PC-3 (cell line): ENCODE measurements at regions not wholly inside any gene's neighbourhood (a gene's known extent, or its start where the extent isn't known, plus 50 kb on each side); places are given as distances from the start of the nearest gene placed in this dataset.
A peak's percentile ranks its signal among the peaks of the same experiment; 100 is the strongest.

ENCODE experiments used
- ATAC-seq: fragments of 200-7000 bp; cut with Tn5 transposase; 2 replicates; pipeline ENCODE4 v1.9.1; 2020; ENCODE audit warnings: mild to moderate bottlenecking, moderate library complexity
- BruUV-seq: library from RNA; stranded (reverse); fragments of 400-500 nt; replicated peaks from 2 replicates; lab custom pipeline; 2021; lab: Mats Ljungman, UMichigan
- CTCF ChIA-PET: fragments of 300-600 bp; sonication (Branson Sonifier 250); formaldehyde crosslinking; loops from one replicate; lab custom pipeline; 2022; ENCODE audit warnings: antibody characterized with exemption; lab: Charles Lee
- POLR2A ChIA-PET: fragments of 300-600 bp; sonication (Branson Sonifier 250); formaldehyde crosslinking; loops from one replicate; lab custom pipeline; 2022; ENCODE audit warnings: antibody characterized with exemption; ENCODE audit not compliant: unreplicated experiment; lab: Charles Lee
- DNase-seq: peaks from one replicate; pipeline ENCODE4 v3.0.0-alpha.2; 2015
- H2AFZ ChIP-seq: fragments of 300-600 bp; sonication (generic); 2 replicates; pipeline ENCODE4 v1.6.0; 2016; ENCODE audit warnings: antibody characterized with exemption, low read length
- H3F3A ChIP-seq: fragments of 300-600 bp; sonication (generic); one replicate; pipeline ENCODE4 v1.6.0; 2017; ENCODE audit warnings: antibody characterized with exemption, low read length, control low read depth, mild to moderate bottlenecking; ENCODE audit not compliant: unreplicated experiment
- H3K27ac ChIP-seq: fragments of 300-600 bp; sonication (generic); 2 replicates; pipeline ENCODE4 v1.5.1; 2016; ENCODE audit warnings: mild to moderate bottlenecking, low read length
- H3K27me3 ChIP-seq: fragments of 300-600 bp; sonication (generic); 2 replicates; pipeline ENCODE4 v1.6.1; 2016; ENCODE audit warnings: low read length, mixed read lengths
- H3K36me3 ChIP-seq: fragments of 300-600 bp; sonication (generic); 2 replicates; pipeline ENCODE4 v1.6.1; 2016; ENCODE audit warnings: low read depth, mixed run types, low read length, mixed read lengths
- H3K4me1 ChIP-seq: fragments of 300-600 bp; sonication (generic); 2 replicates; pipeline ENCODE4 v1.5.1; 2016; ENCODE audit warnings: low read length; ENCODE audit not compliant: insufficient read depth
- H3K4me2 ChIP-seq: fragments of 300-600 bp; sonication (generic); 2 replicates; pipeline ENCODE4 v1.6.0; 2016; ENCODE audit warnings: low read length
- H3K4me3 ChIP-seq: fragments of 300-600 bp; sonication (generic); 2 replicates; pipeline ENCODE4 v1.5.1; 2016; ENCODE audit warnings: mild to moderate bottlenecking, low read length, mixed read lengths
- H3K79me2 ChIP-seq: fragments of 300-600 bp; sonication (generic); 2 replicates; pipeline ENCODE4 v1.6.1; 2017; ENCODE audit warnings: low read length, mixed read lengths
- H3K9ac ChIP-seq: fragments of 300-600 bp; sonication (generic); 2 replicates; pipeline ENCODE4 v1.6.0; 2016; ENCODE audit warnings: mild to moderate bottlenecking, low read length
- H3K9me2 ChIP-seq: fragments of 300-600 bp; sonication (generic); replicated peaks from 2 replicates; pipeline ENCODE4 v1.6.1; 2016; ENCODE audit warnings: mixed run types, low read length, mixed read lengths
- H3K9me3 ChIP-seq: fragments of 300-600 bp; sonication (generic); 2 replicates; pipeline ENCODE4 v1.6.1; 2016; ENCODE audit warnings: low read length, mixed read lengths
- H4K20me1 ChIP-seq: fragments of 300-600 bp; sonication (generic); 2 replicates; pipeline ENCODE4 v1.6.1; 2016; ENCODE audit warnings: low read length, mixed read lengths
- EZH2 ChIP-seq: fragments of 300-600 bp; sonication (generic); IDR thresholded peaks from one replicate; pipeline ENCODE4 v1.6.1; 2017; ENCODE audit warnings: antibody characterized with exemption, mild to moderate bottlenecking, low read length; ENCODE audit not compliant: unreplicated experiment
- EZH2phosphoT487 ChIP-seq: fragments of 300-600 bp; sonication (generic); IDR thresholded peaks from 2 replicates; pipeline ENCODE4 v1.6.1; 2018; ENCODE audit warnings: mild to moderate bottlenecking, antibody characterized with exemption, low read length, borderline replicate concordance
- intact Hi-C: fragments of 100-400 bp; cut with micrococcal nuclease; formaldehyde crosslinking; loops from 2 replicates; pipeline ENCODE4 v1.9.0; 2023
- TF ChIP-seq, protein P1 (sequence below): fragments of 300-600 bp; sonication (generic); conservative IDR thresholded peaks from 2 replicates; pipeline ENCODE4 v1.5.1; 2017; ENCODE audit warnings: antibody characterized with exemption, low read depth, mild to moderate bottlenecking, low read length

DNA sequence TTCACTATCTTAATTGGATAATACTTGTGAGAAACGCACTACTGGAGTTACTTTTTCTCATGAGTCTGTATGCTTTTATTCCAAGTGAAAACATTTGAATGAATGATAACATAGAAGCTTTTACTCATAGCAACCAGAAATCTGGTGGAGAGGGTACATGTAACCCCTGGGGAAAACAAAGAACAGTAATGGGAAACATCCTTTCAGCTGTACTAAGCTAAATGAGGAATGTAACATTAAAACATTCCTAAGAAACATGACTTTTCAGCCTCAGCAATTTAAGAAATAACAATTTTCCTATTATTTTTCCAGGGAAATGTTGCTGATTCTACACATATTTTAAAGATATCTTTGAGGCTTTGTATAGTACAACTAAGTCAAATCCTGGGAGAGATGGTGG lies 97.2 kb upstream of the CEP126 start:
- H3K9ac ChIP-seq, result no peak overlapping the region
- no peaks in the 10 kb centered on the region for H4K20me1 ChIP-seq
- CTCF ChIA-PET, result no interaction called here
- H3K27ac ChIP-seq, result no peak overlapping the region
- H3K4me1 ChIP-seq, result no peaks in the 10 kb centered on the region
- no peak overlapping the region for H2AFZ ChIP-seq
- H3K9me3 ChIP-seq, result no peaks in the 10 kb centered on the region
- BruUV-seq, result no TSS peak
- H3K27me3 ChIP-seq, result no peaks in the 10 kb centered on the region
- POLR2A ChIA-PET, result interaction anchor here (0.6 kb wide), 1 partner anchor 18 kb away, joined by 4 read pairs; no protein-coding TSS in a partner anchor
- H3F3A ChIP-seq, result no peaks in the 10 kb centered on the region
- TF ChIP-seq EZH2 (no peak), EZH2phosphoT487 (no peak)
- TF ChIP-seq, protein P1, sequence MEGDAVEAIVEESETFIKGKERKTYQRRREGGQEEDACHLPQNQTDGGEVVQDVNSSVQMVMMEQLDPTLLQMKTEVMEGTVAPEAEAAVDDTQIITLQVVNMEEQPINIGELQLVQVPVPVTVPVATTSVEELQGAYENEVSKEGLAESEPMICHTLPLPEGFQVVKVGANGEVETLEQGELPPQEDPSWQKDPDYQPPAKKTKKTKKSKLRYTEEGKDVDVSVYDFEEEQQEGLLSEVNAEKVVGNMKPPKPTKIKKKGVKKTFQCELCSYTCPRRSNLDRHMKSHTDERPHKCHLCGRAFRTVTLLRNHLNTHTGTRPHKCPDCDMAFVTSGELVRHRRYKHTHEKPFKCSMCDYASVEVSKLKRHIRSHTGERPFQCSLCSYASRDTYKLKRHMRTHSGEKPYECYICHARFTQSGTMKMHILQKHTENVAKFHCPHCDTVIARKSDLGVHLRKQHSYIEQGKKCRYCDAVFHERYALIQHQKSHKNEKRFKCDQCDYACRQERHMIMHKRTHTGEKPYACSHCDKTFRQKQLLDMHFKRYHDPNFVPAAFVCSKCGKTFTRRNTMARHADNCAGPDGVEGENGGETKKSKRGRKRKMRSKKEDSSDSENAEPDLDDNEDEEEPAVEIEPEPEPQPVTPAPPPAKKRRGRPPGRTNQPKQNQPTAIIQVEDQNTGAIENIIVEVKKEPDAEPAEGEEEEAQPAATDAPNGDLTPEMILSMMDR, result no peak
- intact Hi-C loops, result no loop called here
- no peaks in the 10 kb centered on the region for H3K79me2 ChIP-seq
- DNase-seq (no peak), ATAC-seq (no peak)
- H3K4me2 ChIP-seq, result no peak overlapping the region
- no peak overlapping the region for H3K4me3 ChIP-seq
- no peaks in the 10 kb centered on the region for H3K9me2 ChIP-seq
- H3K36me3 ChIP-seq, result no peaks in the 10 kb centered on the region

DNA sequence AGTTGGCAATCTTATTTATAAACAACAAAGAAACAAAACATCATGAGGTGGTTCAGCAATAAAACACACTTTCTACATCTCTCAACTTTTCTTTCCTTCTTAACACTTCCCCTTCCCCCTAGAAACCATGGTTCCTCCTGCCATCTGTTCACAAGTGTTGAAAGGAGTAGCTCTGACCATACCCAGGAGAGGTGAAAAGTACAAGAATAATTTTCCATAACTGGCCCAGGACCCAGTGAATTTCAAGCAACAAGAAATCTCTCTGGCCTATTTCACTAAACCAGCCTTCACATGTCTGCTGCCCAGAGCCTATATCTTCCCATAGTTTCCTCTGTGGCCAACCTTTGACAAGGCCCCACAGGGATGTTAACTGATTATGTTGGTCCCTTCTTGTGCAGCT lies 98.2 kb upstream of the CEP126 start:
- Histone ChIP-seq H3K9ac (no peak overlapping the region), H3K36me3 (no peaks in the 10 kb centered on the region), H3K79me2 (no peaks in the 10 kb centered on the region), H3K27ac (no peak overlapping the region), H3K9me2 (no peaks in the 10 kb centered on the region), H3K27me3 (no peaks in the 10 kb centered on the region), H4K20me1 (no peaks in the 10 kb centered on the region), H3K9me3 (no peaks in the 10 kb centered on the region), H3K4me3 (no peak overlapping the region), H3K4me1 (no peaks in the 10 kb centered on the region), H3K4me2 (no peak overlapping the region), H3F3A (no peaks in the 10 kb centered on the region), H2AFZ (no peak overlapping the region)
- POLR2A ChIA-PET, result no interaction called here
- no peak for ATAC-seq
- TF ChIP-seq, protein P1, result no peak
- TF ChIP-seq EZH2phosphoT487 (no peak), EZH2 (no peak)
- BruUV-seq, result no TSS peak
- DNase-seq, result no peak
- CTCF ChIA-PET, result no interaction called here
- intact Hi-C loops, result no loop called here

GRCh38 chr11:101812546-101812945 lies 102.3 kb upstream of the CEP126 start:
- H3K9me3 ChIP-seq, result no peaks in the 10 kb centered on the region
- H4K20me1 ChIP-seq, result no peaks in the 10 kb centered on the region
- ChIA-PET CTCF (no interaction called here), POLR2A (no interaction called here)
- no peaks in the 10 kb centered on the region for H3K9me2 ChIP-seq
- H2AFZ ChIP-seq, result no peak overlapping the region
- no peaks in the 10 kb centered on the region for H3K36me3 ChIP-seq
- H3K4me1 ChIP-seq, result peaks cover 4% of the 10 kb centered on the region
- no peaks in the 10 kb centered on the region for H3K27me3 ChIP-seq
- H3F3A ChIP-seq, result no peaks in the 10 kb centered on the region
- DNase-seq (no peak), ATAC-seq (peak; percentile 86)
- TF ChIP-seq EZH2phosphoT487 (no peak), EZH2 (no peak)
- TF ChIP-seq, protein P1, result no peak
- H3K27ac ChIP-seq, result no peak overlapping the region
- BruUV-seq, result no TSS peak
- intact Hi-C loops, result loop anchor here (1.0 kb wide), 1 partner anchor 23 kb away; no protein-coding TSS in a partner anchor
- no peak overlapping the region for H3K4me2 ChIP-seq
- H3K9ac ChIP-seq, result no peak overlapping the region
- no peaks in the 10 kb centered on the region for H3K79me2 ChIP-seq
- H3K4me3 ChIP-seq, result no peak overlapping the region
